ENCODE measurements at regions not wholly inside any gene's neighbourhood (a gene's known extent, or its start where the extent isn't known, plus 50 kb on each side); places are given as distances from the start of the nearest gene placed in this dataset.

GRCh38 chr4:132275583-132276121, 873.4 kb upstream of the PCDH10 start:
- no peak for TF ChIP-seq CTCF (IDR thresholded peaks at IDR 0.05 in 8 of 11, conservative IDR thresholded peaks at IDR 0.05 in 3 of 11)
- no peak for TF ChIP-seq POLR2A (IDR thresholded peaks at IDR 0.05)
- no peak for TF ChIP-seq POLR2AphosphoS5 (IDR thresholded peaks at IDR 0.05)

Measured in spleen (tissue), 7 donors.